HCT116 (cell line): ENCODE measurements at regions not wholly inside any gene's neighbourhood (a gene's known extent, or its start where the extent isn't known, plus 50 kb on each side); places are given as distances from the start of the nearest gene placed in this dataset.

Source experiments
- ATAC-seq: fragments of 200-7000 bp; cut with Tn5 transposase; 2 replicates; pipeline ENCODE4 v1.9.1; 2020; ENCODE audit warnings: mild to moderate bottlenecking, moderate library complexity
- BruUV-seq: library from RNA; stranded (reverse); fragments of 400-500 nt; replicated peaks from 2 replicates; lab custom pipeline; 2021; lab: Mats Ljungman, UMichigan
- CTCF ChIA-PET: fragments of 300-600 bp; sonication (Branson Sonifier 250); formaldehyde crosslinking; loops from one replicate; lab custom pipeline; 2021; ENCODE audit warnings: antibody characterized with exemption; lab: Charles Lee
- POLR2A ChIA-PET: fragments of 300-600, 350-600 bp; sonication (Branson Sonifier 250); formaldehyde crosslinking; loops from one replicate; lab custom pipeline; 2021; ENCODE audit warnings: antibody characterized with exemption; lab: Charles Lee
- RAD21 ChIA-PET, 2 experiments: fragments of 300-600 bp; sonication (Branson Sonifier 250); formaldehyde crosslinking; loops; one replicate each; lab custom pipeline; 2023; ENCODE audit warnings: low total read pairs in 2 of 2; ENCODE audit not compliant: uncharacterized antibody in 2 of 2, unreplicated experiment in 2 of 2, low non-redundant PET in 1 of 2; lab: Charles Lee
- DNase-seq: peaks from one replicate; pipeline ENCODE4 v3.0.0-alpha.2; 2010; ENCODE audit warnings: low read depth, low spot score
- H2AFZ ChIP-seq: fragments of 200-600 bp; shearing (Covaris generic), sonication (generic); 2 replicates; pipeline ENCODE4 v1.6.1; 2017; ENCODE audit warnings: low read depth, mixed run types, mixed read lengths, antibody characterized with exemption, low read length; ENCODE audit not compliant: poor library complexity, severe bottlenecking
- H3K27ac ChIP-seq: 2 replicates; pipeline ENCODE4 v1.5.1; 2012; ENCODE audit warnings: low read depth, low read length
- H3K27me3 ChIP-seq: fragments of 200-600 bp; sonication (generic); 2 replicates; pipeline ENCODE4 v1.6.1; 2016; ENCODE audit warnings: mixed run types, low read length, mixed read lengths; ENCODE audit not compliant: insufficient read depth
- H3K36me3 ChIP-seq, 2 experiments: fragments of 200-500 bp in 1 of 2; fragments of 200-600 bp in 1 of 2; sonication (Bioruptor generic) in 1 of 2; sonication (generic) in 1 of 2; 2 replicates each; pipeline versions ENCODE4 v1.5.1 to v1.6.1; 2014 to 2016; ENCODE audit warnings: low read length in 2 of 2, inconsistent platforms in 1 of 2, mixed read lengths in 1 of 2, mixed run types in 1 of 2; ENCODE audit not compliant: insufficient read depth in 2 of 2, control insufficient read depth in 1 of 2
- H3K4me1 ChIP-seq, 2 experiments: fragments of 200-600 bp in 1 of 2; sonication (generic) in 1 of 2; 2 replicates each; pipeline versions ENCODE4 v1.5.1 to v1.6.1; 2012 to 2017; ENCODE audit warnings: low read length in 2 of 2, inconsistent platforms in 1 of 2, mild to moderate bottlenecking in 1 of 2, mixed read lengths in 1 of 2, mixed run types in 1 of 2, moderate library complexity in 1 of 2; ENCODE audit not compliant: insufficient read depth in 2 of 2, control insufficient read depth in 1 of 2
- H3K4me2 ChIP-seq: fragments of 200-600 bp; sonication (generic); 2 replicates; pipeline ENCODE4 v1.6.1; 2017; ENCODE audit warnings: mixed run types, low read length, mixed read lengths
- H3K4me3 ChIP-seq, 2 experiments: fragments of 200-600 bp in 1 of 2; sonication (generic) in 1 of 2; replicated peaks in 1 of 2; 2 replicates each; pipeline ENCODE4 v1.5.1; 2011 to 2016; ENCODE audit warnings: low read length in 2 of 2, control low read depth in 1 of 2, low read depth in 1 of 2, mild to moderate bottlenecking in 1 of 2, mixed read lengths in 1 of 2, mixed run types in 1 of 2
- H3K79me2 ChIP-seq: fragments of 200-600 bp; sonication (generic); 2 replicates; pipeline ENCODE4 v1.6.1; 2017; ENCODE audit warnings: mild to moderate bottlenecking, mixed run types, low read length, moderate library complexity, mixed read lengths; ENCODE audit not compliant: insufficient read depth
- H3K9ac ChIP-seq: fragments of 200-600 bp; sonication (generic); 2 replicates; pipeline ENCODE4 v1.6.1; 2016; ENCODE audit warnings: low read length, mixed read lengths
- H3K9me2 ChIP-seq: fragments of 200-600 bp; sonication (generic), shearing (Covaris generic); 2 replicates; pipeline ENCODE4 v1.6.1; 2017; ENCODE audit warnings: mixed run types, mild to moderate bottlenecking, moderate library complexity; ENCODE audit not compliant: insufficient read depth
- H3K9me3 ChIP-seq, 2 experiments: fragments of 200-500 bp in 1 of 2; fragments of 200-600 bp in 1 of 2; sonication (Bioruptor generic) in 1 of 2; sonication (generic) in 1 of 2; 2 replicates each; pipeline ENCODE4 v1.6.1; 2014 to 2017; ENCODE audit warnings: low read length in 2 of 2, mixed read lengths in 2 of 2, inconsistent platforms in 1 of 2, low read depth in 1 of 2, mild to moderate bottlenecking in 1 of 2, mixed run types in 1 of 2, moderate library complexity in 1 of 2; ENCODE audit not compliant: control insufficient read depth in 1 of 2, insufficient read depth in 1 of 2
- H4K20me1 ChIP-seq: fragments of 200-600 bp; sonication (generic), shearing (Covaris generic); 2 replicates; pipeline ENCODE4 v1.6.1; 2017; ENCODE audit warnings: mixed run types, mild to moderate bottlenecking, moderate library complexity; ENCODE audit not compliant: insufficient read depth
- ATF3 ChIP-seq: IDR thresholded peaks from 2 replicates; pipeline ENCODE4 v1.6.1; 2012
- CEBPB ChIP-seq: IDR thresholded peaks from 2 replicates; pipeline ENCODE4 v1.6.1; 2012; ENCODE audit warnings: low read depth
- CTCF ChIP-seq, 3 experiments: fragments of 200-600 bp in 1 of 3; sonication (generic) in 1 of 3; IDR thresholded peaks in 2 of 3; conservative IDR thresholded peaks in 1 of 3; 2 replicates each; pipeline ENCODE4 v1.5.1; 2012 to 2017; ENCODE audit warnings: low read depth in 2 of 3, low read length in 2 of 3, antibody characterized with exemption in 1 of 3, borderline replicate concordance in 1 of 3, control low read depth in 1 of 3, mild to moderate bottlenecking in 1 of 3, mixed read lengths in 1 of 3, mixed run types in 1 of 3, moderate library complexity in 1 of 3; ENCODE audit not compliant: insufficient read depth in 1 of 3
- EGR1 ChIP-seq: IDR thresholded peaks from 2 replicates; pipeline ENCODE4 v1.6.1; 2012; ENCODE audit warnings: low read depth
- EZH2 ChIP-seq: fragments of 200-600 bp; sonication (generic); IDR thresholded peaks from 2 replicates; pipeline ENCODE4 v1.6.1; 2017; ENCODE audit warnings: antibody characterized with exemption, mixed run types
- EZH2phosphoT487 ChIP-seq: fragments of 200-600 bp; IDR thresholded peaks from 2 replicates; pipeline ENCODE4 v1.6.1; 2018; ENCODE audit warnings: antibody characterized with exemption, borderline replicate concordance
- JUND ChIP-seq: IDR thresholded peaks from 2 replicates; pipeline ENCODE4 v1.6.1; 2012
- MAX ChIP-seq: IDR thresholded peaks from 2 replicates; pipeline ENCODE4 v1.6.1; 2012
- POLR2A ChIP-seq: IDR thresholded peaks from 2 replicates; pipeline ENCODE4 v1.7.0; 2011; ENCODE audit warnings: borderline replicate concordance; ENCODE audit not compliant: insufficient read depth, insufficient read length; ENCODE audit errors: extremely low read depth
- POLR2AphosphoS5 ChIP-seq: IDR thresholded peaks from 2 replicates; pipeline ENCODE4 v1.6.1; 2011; ENCODE audit warnings: mild to moderate bottlenecking, low read depth, low read length, moderate library complexity
- REST ChIP-seq: IDR thresholded peaks from 2 replicates; pipeline ENCODE4 v1.6.1; 2012; ENCODE audit warnings: low read depth
- SIN3A ChIP-seq: IDR thresholded peaks from 2 replicates; pipeline ENCODE4 v1.6.1; 2012; ENCODE audit warnings: low read depth
- SP1 ChIP-seq: IDR thresholded peaks from 2 replicates; pipeline ENCODE4 v1.6.1; 2012; ENCODE audit warnings: low read depth
- SRF ChIP-seq: IDR thresholded peaks from 2 replicates; pipeline ENCODE4 v1.6.1; 2012; ENCODE audit warnings: low read depth
- ZBTB33 ChIP-seq: IDR thresholded peaks from 2 replicates; pipeline ENCODE4 v1.6.1; 2011; ENCODE audit warnings: mild to moderate bottlenecking, low read length, moderate library complexity; ENCODE audit not compliant: insufficient replicate concordance; ENCODE audit errors: extremely low read depth
- intact Hi-C: fragments of 100-400 bp; cut with micrococcal nuclease; formaldehyde crosslinking; loops from 2 replicates; pipeline ENCODE4 v1.10.0; 2022

GRCh38 chr18:47615043-47615442 lies 315.4 kb downstream of the SMAD2 start:
- no peak for DNase-seq
- ChIA-PET CTCF (no interaction called here), RAD21 (no interaction called here), POLR2A (no interaction called here)
- H2AFZ ChIP-seq: no peak overlapping the region
- TF ChIP-seq CEBPB (no peak), EGR1 (no peak), SRF (no peak), REST (no peak), EZH2phosphoT487 (no peak), JUND (no peak), MAX (no peak), POLR2AphosphoS5 (no peak), EZH2 (no peak), CTCF (IDR thresholded peaks at IDR 0.05 in 2 of 3, conservative IDR thresholded peaks at IDR 0.05 in 1 of 3; ENCODE audit: borderline replicate concordance in 1 of 3, insufficient read depth in 1 of 3, low read depth in 2 of 3, low read length in 2 of 3) (no peak), SP1 (no peak), ZBTB33 (no peak), SIN3A (no peak), ATF3 (no peak), POLR2A (no peak)
- no peak overlapping the region for H3K4me3 ChIP-seq
- H3K9me3 ChIP-seq: no peaks in the 10 kb centered on the region; a peak in 1 of 4 replicates
- no peak overlapping the region for H3K4me2 ChIP-seq
- no peak overlapping the region for H3K27ac ChIP-seq
- no peak overlapping the region for H3K9ac ChIP-seq
- H3K36me3 ChIP-seq: no peaks in the 10 kb centered on the region
- H4K20me1 ChIP-seq: no peaks in the 10 kb centered on the region
- H3K79me2 ChIP-seq: no peaks in the 10 kb centered on the region
- H3K9me2 ChIP-seq: no peaks in the 10 kb centered on the region
- intact Hi-C loops: no loop called here
- peaks cover 5% of the 10 kb centered on the region; the same call in 1 of the 2 replicates for H3K27me3 ChIP-seq
- BruUV-seq: no TSS peak
- no peaks in the 10 kb centered on the region for H3K4me1 ChIP-seq
- no peak for ATAC-seq
